PC-3 (cell line): ENCODE measurements at regions not wholly inside any gene's neighbourhood (a gene's known extent, or its start where the extent isn't known, plus 50 kb on each side); places are given as distances from the start of the nearest gene placed in this dataset.

ENCODE experiments used
- EZH2 ChIP-seq: fragments of 300-600 bp; sonication (generic); IDR thresholded peaks from one replicate; pipeline ENCODE4 v1.6.1; 2017; ENCODE audit warnings: antibody characterized with exemption, mild to moderate bottlenecking, low read length; ENCODE audit not compliant: unreplicated experiment
- EZH2phosphoT487 ChIP-seq: fragments of 300-600 bp; sonication (generic); IDR thresholded peaks from 2 replicates; pipeline ENCODE4 v1.6.1; 2018; ENCODE audit warnings: mild to moderate bottlenecking, antibody characterized with exemption, low read length, borderline replicate concordance
- TF ChIP-seq, protein P1 (sequence below): fragments of 300-600 bp; sonication (generic); conservative IDR thresholded peaks from 2 replicates; pipeline ENCODE4 v1.5.1; 2017; ENCODE audit warnings: antibody characterized with exemption, low read depth, mild to moderate bottlenecking, low read length

DNA sequence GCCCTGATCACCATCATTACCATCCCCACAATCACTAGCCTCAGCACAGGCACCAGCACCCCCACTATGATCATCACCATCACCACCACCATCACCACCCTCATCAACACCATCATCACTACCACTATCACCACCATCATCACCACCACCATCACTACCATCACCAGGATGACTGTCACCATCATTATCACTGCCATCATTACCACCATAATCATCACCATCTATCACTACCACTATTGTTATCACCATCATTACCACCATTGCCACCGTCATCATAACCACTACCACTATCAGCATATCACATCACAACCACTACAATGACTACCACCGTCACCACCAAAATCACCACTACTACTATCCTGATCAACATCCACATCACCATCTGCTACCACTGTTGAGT is 57.3 kb upstream of the CASZ1 start:
- TF ChIP-seq, protein P1, sequence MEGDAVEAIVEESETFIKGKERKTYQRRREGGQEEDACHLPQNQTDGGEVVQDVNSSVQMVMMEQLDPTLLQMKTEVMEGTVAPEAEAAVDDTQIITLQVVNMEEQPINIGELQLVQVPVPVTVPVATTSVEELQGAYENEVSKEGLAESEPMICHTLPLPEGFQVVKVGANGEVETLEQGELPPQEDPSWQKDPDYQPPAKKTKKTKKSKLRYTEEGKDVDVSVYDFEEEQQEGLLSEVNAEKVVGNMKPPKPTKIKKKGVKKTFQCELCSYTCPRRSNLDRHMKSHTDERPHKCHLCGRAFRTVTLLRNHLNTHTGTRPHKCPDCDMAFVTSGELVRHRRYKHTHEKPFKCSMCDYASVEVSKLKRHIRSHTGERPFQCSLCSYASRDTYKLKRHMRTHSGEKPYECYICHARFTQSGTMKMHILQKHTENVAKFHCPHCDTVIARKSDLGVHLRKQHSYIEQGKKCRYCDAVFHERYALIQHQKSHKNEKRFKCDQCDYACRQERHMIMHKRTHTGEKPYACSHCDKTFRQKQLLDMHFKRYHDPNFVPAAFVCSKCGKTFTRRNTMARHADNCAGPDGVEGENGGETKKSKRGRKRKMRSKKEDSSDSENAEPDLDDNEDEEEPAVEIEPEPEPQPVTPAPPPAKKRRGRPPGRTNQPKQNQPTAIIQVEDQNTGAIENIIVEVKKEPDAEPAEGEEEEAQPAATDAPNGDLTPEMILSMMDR: no peak
- no peak for TF ChIP-seq EZH2phosphoT487
- TF ChIP-seq EZH2: no peak
